GM21390 (cell line): ENCODE measurements at regions not wholly inside any gene's neighbourhood (a gene's known extent, or its start where the extent isn't known, plus 50 kb on each side); places are given as distances from the start of the nearest gene placed in this dataset.

ENCODE experiments used
- ATAC-seq: cut with Tn5 transposase; IDR thresholded peaks from one replicate; pipeline ENCODE4 v1.9.1; 2021; ENCODE audit not compliant: unreplicated experiment

DNA sequence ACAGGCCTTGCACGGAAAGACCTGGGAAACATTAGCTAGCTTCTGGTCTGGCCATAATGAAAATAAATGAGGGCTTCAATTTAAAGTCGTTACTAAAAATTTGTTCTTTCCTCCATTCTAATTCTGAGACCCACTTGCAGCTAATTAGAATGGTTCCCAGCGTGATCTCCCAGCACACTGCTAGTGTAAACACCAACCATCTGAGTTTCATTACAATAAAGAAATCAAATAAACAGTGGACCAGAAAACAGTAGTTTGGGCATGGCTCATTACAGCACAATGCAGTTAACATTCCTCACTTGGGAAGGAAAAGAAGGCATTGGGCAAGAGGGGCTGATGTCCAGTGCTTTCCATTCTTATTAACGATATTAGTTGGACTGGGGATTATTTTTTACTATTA lies 410.9 kb upstream of the SOX9 start:
- ATAC-seq, result no peak

GRCh38 chr17:71710816-71711215 lies 410.0 kb upstream of the SOX9 start:
- no peak for ATAC-seq

GRCh38 chr17:71713846-71714245 lies 407.0 kb upstream of the SOX9 start:
- ATAC-seq, result no peak

GRCh38 chr17:71724339-71724738 lies 396.5 kb upstream of the SOX9 start:
- ATAC-seq, result no peak

GRCh38 chr17:71725811-71726210 lies 395.0 kb upstream of the SOX9 start:
- no peak for ATAC-seq

DNA sequence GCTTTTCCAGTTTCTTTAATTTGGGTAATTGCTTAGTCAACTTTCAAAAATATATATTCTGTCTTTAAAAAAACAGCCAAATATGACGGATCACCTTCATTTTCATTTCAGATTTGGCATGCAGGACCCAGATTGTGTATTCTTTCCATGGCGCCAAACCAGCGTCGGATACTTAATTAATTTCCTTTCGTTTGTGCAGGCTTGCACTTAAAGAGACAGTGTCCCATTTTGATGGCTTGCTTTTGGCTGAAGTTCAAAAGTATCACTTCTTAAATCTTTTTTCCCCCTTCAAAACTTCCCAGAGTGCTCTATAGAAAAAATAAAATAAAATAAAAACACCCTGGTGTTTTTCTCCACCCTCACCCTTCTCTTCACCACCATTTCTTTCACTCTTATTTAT lies 394.5 kb upstream of the SOX9 start:
- ATAC-seq, result no peak

DNA sequence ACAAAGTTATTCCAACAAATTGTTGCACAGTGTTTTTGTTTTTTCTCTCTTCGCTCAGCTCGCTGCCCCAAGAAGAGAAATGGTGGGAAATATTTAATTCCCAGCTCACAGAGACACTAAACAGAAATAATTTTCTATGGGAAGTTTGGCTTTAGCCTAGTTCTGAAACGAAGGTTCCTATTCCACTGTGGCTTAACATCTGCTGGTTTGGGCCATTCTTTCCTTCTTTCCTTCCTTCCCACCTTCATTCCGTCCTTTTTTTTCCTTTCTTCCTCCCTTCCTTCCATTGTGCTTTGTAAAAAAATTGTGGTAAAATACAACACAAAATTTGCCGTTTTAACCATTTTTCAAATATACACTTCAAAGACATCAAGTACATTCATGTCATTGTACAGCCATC lies 393.5 kb upstream of the SOX9 start:
- ATAC-seq, result no peak

DNA sequence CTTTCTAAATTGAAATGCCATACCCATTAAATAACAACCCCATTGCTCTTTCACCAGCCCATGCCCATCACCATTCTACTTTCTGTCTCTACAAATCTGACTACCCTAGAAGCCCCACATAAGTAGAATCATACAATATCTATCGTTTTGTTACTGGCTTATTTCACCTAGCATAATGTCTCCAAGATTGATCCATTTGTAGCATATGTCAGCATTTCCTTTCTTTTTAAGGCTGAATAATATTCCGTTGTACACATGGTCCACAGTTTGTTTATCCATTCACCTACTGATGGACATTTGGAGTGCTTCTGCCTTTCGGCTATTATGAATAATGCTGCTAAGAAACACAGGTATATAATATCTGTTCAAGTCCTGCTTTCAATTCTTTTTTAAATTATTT lies 393.1 kb upstream of the SOX9 start:
- no peak for ATAC-seq

- ATAC-seq, result no peak
Observed at GRCh38 chr17:71730871-71731270, 389.9 kb upstream of the SOX9 start.

GRCh38 chr17:71735893-71736292 lies 384.9 kb upstream of the SOX9 start:
- no peak for ATAC-seq

DNA sequence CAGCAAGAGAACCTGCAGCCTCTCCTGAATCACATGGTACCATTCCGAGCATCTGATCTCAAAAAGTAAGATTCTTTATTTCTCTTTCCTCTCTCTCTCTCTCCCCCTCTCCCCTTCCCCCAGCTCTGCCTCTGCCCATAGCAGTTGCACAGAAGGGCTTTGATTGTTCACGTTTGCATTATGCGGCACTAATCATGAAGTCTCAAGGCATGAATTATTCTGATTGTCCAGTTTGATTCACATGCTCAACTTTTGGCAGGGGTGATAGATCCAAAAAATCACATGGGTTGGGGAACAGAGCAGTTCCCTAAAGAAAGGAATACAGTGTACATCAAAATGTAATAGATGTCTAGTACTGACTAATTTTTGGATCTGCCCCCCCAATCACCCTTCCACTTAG lies 380.0 kb upstream of the SOX9 start:
- no peak for ATAC-seq

DNA sequence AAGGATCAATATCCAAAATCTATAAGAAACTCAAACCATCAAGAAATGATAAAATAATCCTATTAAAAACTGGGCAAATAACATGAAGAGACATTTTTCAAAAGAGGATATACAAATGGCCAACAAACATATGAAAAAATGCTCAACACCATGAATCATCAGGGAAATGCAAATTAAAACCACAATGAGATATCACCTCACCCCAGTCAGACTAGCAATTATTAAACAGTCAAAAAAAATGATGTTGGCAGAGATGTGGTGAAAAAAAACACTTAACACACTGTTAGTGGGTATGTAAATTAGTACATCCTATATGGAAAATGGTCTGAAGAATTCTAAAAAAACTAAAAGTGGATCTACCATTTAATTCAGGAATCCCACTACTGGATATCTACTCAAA lies 379.0 kb upstream of the SOX9 start:
- ATAC-seq, result no peak

DNA sequence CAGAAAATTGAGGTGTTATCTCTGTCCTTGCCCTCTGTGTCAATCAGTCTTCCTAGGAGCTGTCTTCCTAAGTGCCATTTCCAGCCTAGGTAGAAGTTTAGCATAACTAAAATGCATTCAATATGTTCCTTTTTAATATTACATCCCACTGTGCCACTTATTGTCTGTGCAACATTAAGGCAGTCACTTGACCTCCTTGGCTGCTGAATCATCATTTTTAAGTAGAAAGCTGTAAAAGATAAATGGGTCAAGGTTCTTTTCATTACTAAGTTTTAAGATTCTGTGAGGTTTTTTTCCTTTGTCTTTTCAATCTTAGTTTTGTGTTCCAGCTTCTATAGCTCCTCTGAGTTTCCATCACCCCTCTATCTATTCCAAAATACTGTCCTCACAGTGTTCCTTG lies 371.9 kb upstream of the SOX9 start:
- no peak for ATAC-seq

- ATAC-seq, result no peak
Observed at GRCh38 chr17:71753070-71753469, 367.8 kb upstream of the SOX9 start.

GRCh38 chr17:71757156-71757555 lies 363.7 kb upstream of the SOX9 start:
- no peak for ATAC-seq

- no peak for ATAC-seq
Observed at GRCh38 chr17:71757956-71758355, 362.9 kb upstream of the SOX9 start.

DNA sequence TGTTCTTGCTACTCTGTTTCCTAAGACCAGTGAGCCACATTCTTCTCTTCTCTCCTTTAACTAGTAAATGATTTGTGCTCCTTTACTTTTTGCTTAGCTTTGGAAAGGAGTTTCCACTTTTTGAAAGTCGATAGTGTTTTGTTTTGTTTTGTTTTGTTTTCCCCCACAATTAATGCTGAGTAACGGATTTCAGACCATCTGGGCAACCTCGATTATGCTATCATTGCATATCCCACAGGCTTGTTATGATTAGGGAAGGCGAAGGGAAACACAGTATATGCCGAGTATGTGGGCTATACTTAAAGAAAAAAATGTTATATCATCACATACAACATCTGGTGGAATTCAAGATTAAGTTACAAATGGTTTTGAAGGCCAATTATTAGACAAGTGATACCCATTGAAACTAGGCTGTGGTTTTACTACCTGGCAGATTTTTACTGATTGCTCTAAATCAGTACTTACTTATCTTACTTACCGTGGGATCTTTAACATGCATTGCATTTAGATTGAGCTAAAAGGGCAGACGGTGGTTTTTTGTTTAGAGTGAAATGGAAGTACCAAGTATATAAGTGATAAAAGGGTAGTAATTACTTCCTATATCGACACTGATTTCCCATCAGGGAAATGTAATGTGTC lies 361.3 kb upstream of the SOX9 start:
- no peak for ATAC-seq

DNA sequence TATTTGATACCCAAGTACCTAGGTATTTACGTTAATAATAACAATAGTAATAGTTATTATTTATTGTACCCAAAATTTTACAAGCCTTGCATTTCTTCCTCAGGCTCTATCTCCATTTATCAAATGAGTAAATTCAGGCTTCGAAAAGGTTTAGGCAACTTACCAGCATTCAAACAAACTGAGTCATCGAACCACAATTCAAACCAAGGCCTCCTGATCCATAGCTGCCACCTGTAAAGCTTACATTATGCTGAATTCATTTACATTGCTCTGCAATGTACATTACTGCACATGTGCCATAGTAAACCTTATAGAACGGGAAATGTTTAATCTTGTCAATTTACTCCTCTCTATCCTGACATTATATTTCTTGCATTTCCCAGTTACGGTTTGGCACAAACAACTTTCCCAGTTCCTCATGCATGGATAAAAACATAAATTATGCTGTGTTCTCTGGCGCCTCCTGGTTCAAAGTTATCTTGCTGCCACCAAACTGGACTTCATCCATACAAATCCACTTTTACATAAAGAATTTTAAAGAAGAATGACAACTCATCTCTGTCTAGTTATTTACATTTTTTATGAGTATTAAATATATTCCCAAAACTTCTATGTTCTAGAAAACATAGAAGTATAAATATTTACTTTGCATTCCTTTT lies 360.6 kb upstream of the SOX9 start:
- ATAC-seq, result no peak

DNA sequence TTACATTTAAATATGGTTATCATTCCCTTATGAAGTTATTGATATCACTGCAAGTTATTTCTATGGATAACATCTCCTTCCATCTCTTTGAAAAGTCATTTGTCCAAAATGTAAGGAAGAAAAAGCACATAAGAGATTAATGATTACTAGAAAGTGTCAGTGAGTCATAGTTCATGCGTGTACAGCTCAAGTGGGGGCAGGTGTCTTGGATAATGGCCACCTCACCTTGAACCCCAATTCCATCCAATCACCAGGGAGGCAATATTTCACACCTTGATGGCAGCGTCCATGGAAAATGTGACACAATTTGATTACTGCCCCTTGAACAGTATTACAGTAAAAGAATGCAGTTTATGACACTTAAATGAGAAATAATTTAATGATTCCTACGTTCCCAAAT lies 358.3 kb upstream of the SOX9 start:
- ATAC-seq, result no peak

DNA sequence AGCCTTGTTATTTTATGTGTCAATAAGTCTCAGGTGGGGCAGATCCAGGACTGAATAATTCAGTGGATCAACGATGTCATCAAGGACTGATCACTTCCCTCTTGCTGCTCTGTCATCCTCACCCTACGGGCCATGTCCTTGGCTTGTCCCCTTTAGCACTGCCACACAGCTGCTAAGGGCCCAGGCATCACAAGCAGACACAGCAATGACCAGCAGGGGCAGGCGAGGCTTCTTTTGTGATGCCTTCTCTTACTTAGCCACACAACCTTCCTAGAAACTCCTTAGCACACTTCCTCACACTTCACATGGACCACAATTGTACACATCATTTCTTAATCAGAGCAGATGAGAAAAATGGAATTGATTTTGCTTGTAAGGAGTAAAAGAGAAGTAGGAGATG lies 356.3 kb upstream of the SOX9 start:
- ATAC-seq, result no peak

DNA sequence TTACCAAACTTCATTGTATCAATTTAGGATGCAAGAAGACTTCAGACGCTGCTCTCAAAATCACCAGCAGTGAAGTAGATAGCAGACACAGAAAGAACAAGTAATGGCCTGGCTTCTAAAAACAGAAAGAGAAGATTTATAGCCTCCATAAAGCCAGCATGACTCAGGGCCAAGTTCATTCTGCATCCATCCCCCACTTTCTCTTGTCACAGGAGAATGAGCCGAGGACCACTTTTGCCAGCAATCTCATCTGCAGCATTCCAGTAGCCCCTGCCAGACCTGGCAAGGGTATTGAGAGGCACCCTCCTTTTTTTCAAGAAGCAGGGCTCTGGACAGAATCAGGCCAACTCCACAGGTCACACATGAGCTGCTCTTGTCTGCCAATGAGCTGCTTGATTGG lies 355.4 kb upstream of the SOX9 start:
- no peak for ATAC-seq

DNA sequence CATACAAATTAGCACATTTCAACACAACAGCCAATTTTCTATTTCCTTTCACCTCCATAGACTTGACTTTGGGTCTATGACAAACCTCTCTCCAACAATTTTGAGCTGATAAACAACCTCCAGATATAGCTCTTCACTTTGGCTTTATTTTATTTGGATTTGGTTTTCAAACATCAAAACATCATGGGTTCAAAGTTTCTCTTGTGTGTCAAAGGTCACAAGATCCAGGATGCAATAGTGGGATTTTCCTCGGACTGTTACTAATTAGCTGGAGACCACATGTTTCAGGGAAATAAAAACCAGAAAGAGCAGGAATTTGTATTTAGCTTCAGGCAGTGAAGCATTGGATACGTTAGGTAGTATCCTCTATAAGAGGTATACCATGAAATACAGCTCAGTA lies 351.0 kb upstream of the SOX9 start:
- ATAC-seq, result no peak

DNA sequence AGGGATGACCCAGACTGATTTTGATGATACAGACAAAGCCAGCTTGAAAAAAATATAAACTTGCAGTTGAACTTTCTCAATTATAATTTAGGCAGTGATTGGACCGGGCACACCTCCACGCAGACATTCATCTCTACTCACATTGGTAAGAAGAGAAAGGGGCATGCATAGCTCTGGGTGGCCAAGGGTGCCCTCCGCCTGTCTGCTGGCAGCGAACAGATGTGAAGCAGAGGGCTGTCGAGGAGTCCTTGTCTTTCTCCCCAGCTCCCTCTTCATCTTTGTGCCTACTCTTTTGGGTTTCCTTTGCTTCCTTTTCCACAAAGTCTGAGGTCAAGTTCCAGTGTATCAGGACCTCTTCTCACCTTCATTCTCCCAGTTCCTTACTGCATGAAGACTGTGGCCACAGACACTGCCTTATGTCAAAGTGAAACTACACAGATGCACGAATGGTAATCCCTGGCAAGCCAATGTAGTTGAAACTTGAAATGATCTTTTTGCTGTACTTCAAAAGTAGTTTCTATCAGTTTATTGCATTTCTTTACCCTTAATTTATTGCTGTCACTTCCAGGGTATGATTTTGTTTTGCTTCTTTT lies 343.7 kb upstream of the SOX9 start:
- ATAC-seq, result no peak
